ENCODE measurements at regions not wholly inside any gene's neighbourhood (a gene's known extent, or its start where the extent isn't known, plus 50 kb on each side); places are given as distances from the start of the nearest gene placed in this dataset.
"Not testable (repeated sequence)": the region's sequence is repeated elsewhere in the genome, so short reads cannot be mapped to it uniquely, and the experiment has no call there.

- no peak for DNase-seq
Measured at GRCh38 chr13:28607187-28607955, 51.6 kb upstream of the POMP start.

DNA sequence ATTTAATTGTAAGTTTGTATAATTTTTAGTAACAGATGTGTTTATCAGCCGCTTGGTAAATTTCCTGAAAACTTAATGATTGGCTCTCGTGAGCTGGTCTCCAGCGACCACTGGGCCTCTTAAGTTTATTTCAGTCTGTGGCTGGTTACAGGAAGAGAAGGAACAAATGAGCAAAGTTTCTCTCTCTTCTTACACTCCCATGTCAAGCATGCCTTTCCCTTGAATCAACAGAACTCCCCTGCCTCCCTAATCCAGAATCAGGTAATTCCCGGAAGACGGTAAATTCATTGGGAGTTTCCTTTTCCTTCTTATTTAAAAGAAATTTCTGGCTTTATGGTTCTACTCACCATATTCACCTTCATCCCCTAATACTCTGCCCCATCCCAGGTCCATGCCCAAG, 52.5 kb upstream of the POMP start:
- DNase-seq: no peak

GRCh38 chr13:28605147-28605546, 53.8 kb upstream of the POMP start:
- DNase-seq: not testable (repeated sequence)

GRCh38 chr13:28603043-28603664, 55.8 kb upstream of the POMP start:
- DNase-seq: no peak

- no peak for DNase-seq
Measured at GRCh38 chr13:28602580-28602979, 56.4 kb upstream of the POMP start.

DNA sequence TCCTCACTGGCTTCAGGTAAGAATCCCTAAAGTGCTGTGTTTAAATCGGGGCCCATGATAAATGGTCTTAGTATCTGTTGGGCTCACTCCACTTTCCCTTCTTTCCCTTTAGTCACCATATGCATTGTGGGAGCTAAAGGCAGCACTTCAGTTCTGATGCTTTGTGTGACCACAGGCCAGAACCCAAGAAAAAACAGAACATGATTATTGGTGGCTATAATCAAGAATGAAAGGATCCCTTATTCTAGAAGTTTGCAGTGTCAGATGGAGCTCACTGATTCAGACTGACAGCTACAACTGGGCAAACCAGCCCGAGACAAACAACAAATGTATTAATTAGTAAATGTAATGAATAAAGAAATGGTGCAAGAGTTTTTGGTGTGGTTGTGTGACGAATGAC, 57.3 kb upstream of the POMP start:
- no peak for DNase-seq

GRCh38 chr13:28597641-28598040, 61.3 kb upstream of the POMP start:
- DNase-seq: peak in 2 of 3 donors; percentile 36 to 54

GRCh38 chr13:28590461-28590860, 68.5 kb upstream of the POMP start:
- DNase-seq: peak in 1 of 3 donors; percentile 59

- peak in 1 of 3 donors; percentile 57 for DNase-seq
Measured at GRCh38 chr13:28588296-28588695, 70.6 kb upstream of the POMP start.

- DNase-seq: no peak
Measured at GRCh38 chr13:28587174-28587540, 71.8 kb upstream of the POMP start.

GRCh38 chr13:28586439-28587173, 72.3 kb upstream of the POMP start:
- DNase-seq: no peak

- DNase-seq: peak; percentile 69 to 86 (median 81)
Measured at GRCh38 chr13:28585561-28585960, 73.4 kb upstream of the POMP start.

DNA sequence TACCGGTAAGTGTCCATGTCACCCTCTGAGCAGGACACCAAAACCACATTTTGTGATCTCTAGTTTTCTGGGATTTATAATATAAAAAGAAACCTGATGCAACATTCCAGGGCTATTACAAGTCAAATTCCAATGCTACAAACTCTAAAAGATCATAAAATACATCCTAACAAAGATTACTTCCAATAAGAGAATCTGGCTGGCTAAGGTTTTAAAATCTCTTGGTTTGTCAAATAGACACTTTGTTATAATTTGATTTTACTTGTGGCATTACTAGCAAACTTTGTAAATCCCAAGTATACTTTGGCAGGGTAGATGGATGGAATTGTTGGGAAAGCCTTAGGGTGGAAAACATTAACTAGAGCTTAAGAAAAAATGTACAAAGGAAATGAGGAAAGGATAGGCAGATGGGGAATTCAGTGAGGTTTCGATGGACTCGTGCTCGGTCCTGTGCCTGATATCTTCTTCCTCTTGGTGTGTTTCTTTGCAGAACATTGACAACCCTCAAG, 74.0 kb upstream of the POMP start:
- DNase-seq: peak in 2 of 3 donors; percentile 37 to 38

DNA sequence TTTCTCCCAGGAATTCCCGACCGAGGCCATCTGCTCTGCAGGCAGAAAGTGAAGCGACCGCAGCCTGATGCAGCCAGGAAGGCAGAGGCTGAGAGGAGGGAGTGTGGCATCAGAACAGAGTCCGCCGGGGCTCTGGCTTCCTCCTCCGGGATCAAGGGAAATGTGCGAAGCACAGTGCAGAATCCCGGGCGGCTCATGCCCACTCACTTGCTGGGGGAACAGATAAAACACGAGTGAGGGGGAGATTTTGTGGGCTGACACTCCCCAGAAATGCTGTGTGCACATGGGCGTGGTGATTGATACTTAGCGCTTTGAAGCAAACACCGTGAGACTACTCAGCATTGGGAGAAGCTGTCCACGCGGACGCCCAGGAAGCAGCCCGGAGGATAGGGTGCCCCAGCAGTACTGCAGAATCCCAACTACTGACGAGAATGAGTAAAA, 75.3 kb upstream of the POMP start:
- DNase-seq: no peak

DNA sequence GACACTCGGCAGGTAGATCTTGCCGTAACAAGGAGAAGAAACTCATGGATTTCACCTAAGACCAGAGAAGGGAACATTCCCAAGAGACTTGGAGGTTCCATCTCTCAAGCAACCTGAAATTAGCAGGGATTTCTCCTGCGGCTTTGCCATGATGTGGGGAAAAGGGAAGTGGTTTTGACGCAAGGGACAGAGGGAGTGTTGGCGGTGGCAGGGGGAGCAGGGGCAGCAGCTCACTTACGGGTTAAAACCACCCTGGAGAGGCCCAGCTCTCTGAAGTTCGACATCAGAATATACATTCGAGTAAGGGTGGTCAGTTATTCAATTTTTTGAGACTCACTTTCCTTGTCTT, 76.1 kb upstream of the POMP start:
- DNase-seq: peak; percentile 57 to 68 (median 67)

- peak; percentile 84 to 88 (median 87) for DNase-seq
Measured at GRCh38 chr13:28582225-28582891, 76.6 kb upstream of the POMP start.

- DNase-seq: no peak
Measured at GRCh38 chr13:28581451-28581850, 77.5 kb upstream of the POMP start.

GRCh38 chr13:28579736-28580135, 79.2 kb upstream of the POMP start:
- no peak for DNase-seq

DNA sequence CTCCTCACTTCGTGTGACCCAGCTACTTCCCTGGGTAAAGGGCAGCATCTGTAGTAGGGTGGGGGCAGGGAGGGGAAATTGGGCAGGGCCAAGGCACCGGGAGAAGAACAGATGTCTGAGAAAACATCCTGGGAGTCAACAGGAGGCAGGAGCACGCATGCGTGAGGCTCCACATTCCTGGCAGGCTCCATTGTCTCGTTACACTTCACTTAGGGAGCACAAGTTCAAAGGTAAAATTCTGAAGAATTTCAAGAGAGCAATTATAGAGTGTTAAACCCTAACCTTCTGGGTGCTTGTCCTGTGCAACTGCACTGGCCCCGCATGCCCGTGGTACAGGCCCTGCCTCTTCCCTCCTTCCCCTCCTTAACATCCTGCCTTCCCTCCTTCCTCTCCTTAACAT, 79.6 kb upstream of the POMP start:
- DNase-seq: no peak

- DNase-seq: no peak
Measured at GRCh38 chr13:28576067-28576466, 81.1 kb upstream of the FLT1 start.

- DNase-seq: no peak
Measured at GRCh38 chr13:28575200-28575599, 80.3 kb upstream of the FLT1 start.

- peak; percentile 93 to 99 (median 97) for DNase-seq
Measured at GRCh38 chr13:28574617-28575142, 79.8 kb upstream of the FLT1 start.
